ENCODE measurements at regions not wholly inside any gene's neighbourhood (a gene's known extent, or its start where the extent isn't known, plus 50 kb on each side); places are given as distances from the start of the nearest gene placed in this dataset.

GRCh38 chr20:12660918-12661317 lies 347.9 kb upstream of the SPTLC3 start:
- TF ChIP-seq CTCF (IDR thresholded peaks at IDR 0.05) (no peak), POLR2A (IDR thresholded peaks at IDR 0.05) (no peak)
